Caco-2 (cell line): ENCODE measurements at regions not wholly inside any gene's neighbourhood (a gene's known extent, or its start where the extent isn't known, plus 50 kb on each side); places are given as distances from the start of the nearest gene placed in this dataset.
A peak's percentile ranks its signal among the peaks of the same experiment; 100 is the strongest.

Experiments used
- BruUV-seq: library from RNA; stranded (reverse); fragments of 400-500 nt; replicated peaks from 2 replicates; lab custom pipeline; 2021; lab: Mats Ljungman, UMichigan
- CTCF ChIA-PET: fragments of 300-600 bp; sonication (Branson Sonifier 250); formaldehyde crosslinking; loops from one replicate; lab custom pipeline; 2022; ENCODE audit warnings: antibody characterized with exemption; lab: Charles Lee
- POLR2A ChIA-PET: fragments of 300-600 bp; sonication (Branson Sonifier 250); formaldehyde crosslinking; loops from one replicate; lab custom pipeline; 2022; ENCODE audit warnings: antibody characterized with exemption; lab: Charles Lee
- DNase-seq, 2 experiments: peaks; one replicate each; pipeline versions ENCODE4 v3.0.0 to v3.0.0-alpha.2; 2020 to 2022
- H3K27me3 ChIP-seq: replicated peaks from 2 replicates; pipeline ENCODE4 v1.6.0; 2011; ENCODE audit warnings: low read length; ENCODE audit not compliant: control insufficient read depth, insufficient read depth
- H3K36me3 ChIP-seq: 2 replicates; pipeline ENCODE4 v1.5.1; 2011; ENCODE audit warnings: low read length; ENCODE audit not compliant: control insufficient read depth, insufficient read depth
- H3K4me1 ChIP-seq: fragments of 250-450 bp; sonication (Bioruptor Pico); 2 replicates; pipeline ENCODE4 v1.5.1; 2020; ENCODE audit warnings: mild to moderate bottlenecking
- H3K4me3 ChIP-seq: 2 replicates; pipeline ENCODE4 v1.5.1; 2011; ENCODE audit warnings: low read depth, mild to moderate bottlenecking, control low read depth, low read length
- H3K9me3 ChIP-seq: fragments of 250-450 bp; sonication (Bioruptor Pico); 2 replicates; pipeline ENCODE4 v1.5.1; 2020; ENCODE audit warnings: mild to moderate bottlenecking, moderate library complexity
- H3K27ac Mint-ChIP-seq: one replicate; pipeline ENCODE4 v1.8.0; 2022; ENCODE audit warnings: mixed read lengths; ENCODE audit not compliant: unreplicated experiment
- H3K27me3 Mint-ChIP-seq: one replicate; pipeline ENCODE4 v1.8.0; 2022; ENCODE audit warnings: mixed read lengths; ENCODE audit not compliant: insufficient read depth, unreplicated experiment
- H3K36me3 Mint-ChIP-seq: one replicate; pipeline ENCODE4 v1.8.0; 2022; ENCODE audit warnings: mild to moderate bottlenecking, mixed read lengths; ENCODE audit not compliant: insufficient read depth, unreplicated experiment
- H3K4me1 Mint-ChIP-seq: one replicate; pipeline ENCODE4 v1.8.0; 2022; ENCODE audit warnings: low read depth, mixed read lengths; ENCODE audit not compliant: unreplicated experiment
- H3K4me3 Mint-ChIP-seq: one replicate; pipeline ENCODE4 v1.8.0; 2022; ENCODE audit warnings: mild to moderate bottlenecking, moderate library complexity, mixed read lengths; ENCODE audit not compliant: unreplicated experiment
- H3K9me3 Mint-ChIP-seq: one replicate; pipeline ENCODE4 v1.8.0; 2022; ENCODE audit warnings: mixed read lengths; ENCODE audit not compliant: unreplicated experiment
- intact Hi-C: fragments of 100-400 bp; cut with micrococcal nuclease; formaldehyde crosslinking; loops from one replicate; pipeline ENCODE4 v1.10.0; 2022; ENCODE audit not compliant: unreplicated experiment
- TF ChIP-seq, protein P1 (sequence below), 2 experiments: fragments of 200-600 bp in 1 of 2; IDR thresholded peaks; 1 replicate in 1 of 2; 2 replicates in 1 of 2; pipeline versions ENCODE4 v1.5.1 to v1.8.0; 2011 to 2022; ENCODE audit warnings: antibody characterized with exemption in 1 of 2, control low read depth in 1 of 2, inconsistent platforms in 1 of 2, low read depth in 1 of 2, low read length in 1 of 2, mild to moderate bottlenecking in 1 of 2, moderate library complexity in 1 of 2; ENCODE audit not compliant: insufficient read depth in 1 of 2, severe bottlenecking in 1 of 2, unreplicated experiment in 1 of 2

DNA sequence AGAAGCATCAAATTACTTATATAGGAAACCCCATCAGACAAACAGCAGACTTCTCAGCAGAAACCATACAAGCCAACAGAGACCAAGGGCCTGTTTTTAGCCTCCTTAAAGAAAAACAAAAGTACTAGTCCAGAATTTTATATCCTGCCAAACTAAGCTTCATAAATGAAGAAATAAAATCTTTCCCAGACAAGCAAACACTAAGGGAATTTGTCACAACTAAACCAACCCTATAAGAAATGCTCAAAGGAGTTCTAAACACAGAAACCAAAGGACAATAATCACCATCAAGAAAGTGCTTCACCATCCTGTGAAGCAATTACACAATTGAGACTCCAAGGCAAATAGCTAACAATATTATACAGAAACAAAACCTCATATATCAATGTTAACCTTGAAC lies 238.6 kb downstream of the NKX6-1 start:
- intact Hi-C loops = no loop called here
- no peaks in the 10 kb centered on the region for H3K27me3 ChIP-seq
- H3K36me3 Mint-ChIP-seq = no peaks in the 10 kb centered on the region
- TF ChIP-seq, protein P1, sequence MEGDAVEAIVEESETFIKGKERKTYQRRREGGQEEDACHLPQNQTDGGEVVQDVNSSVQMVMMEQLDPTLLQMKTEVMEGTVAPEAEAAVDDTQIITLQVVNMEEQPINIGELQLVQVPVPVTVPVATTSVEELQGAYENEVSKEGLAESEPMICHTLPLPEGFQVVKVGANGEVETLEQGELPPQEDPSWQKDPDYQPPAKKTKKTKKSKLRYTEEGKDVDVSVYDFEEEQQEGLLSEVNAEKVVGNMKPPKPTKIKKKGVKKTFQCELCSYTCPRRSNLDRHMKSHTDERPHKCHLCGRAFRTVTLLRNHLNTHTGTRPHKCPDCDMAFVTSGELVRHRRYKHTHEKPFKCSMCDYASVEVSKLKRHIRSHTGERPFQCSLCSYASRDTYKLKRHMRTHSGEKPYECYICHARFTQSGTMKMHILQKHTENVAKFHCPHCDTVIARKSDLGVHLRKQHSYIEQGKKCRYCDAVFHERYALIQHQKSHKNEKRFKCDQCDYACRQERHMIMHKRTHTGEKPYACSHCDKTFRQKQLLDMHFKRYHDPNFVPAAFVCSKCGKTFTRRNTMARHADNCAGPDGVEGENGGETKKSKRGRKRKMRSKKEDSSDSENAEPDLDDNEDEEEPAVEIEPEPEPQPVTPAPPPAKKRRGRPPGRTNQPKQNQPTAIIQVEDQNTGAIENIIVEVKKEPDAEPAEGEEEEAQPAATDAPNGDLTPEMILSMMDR (IDR thresholded peaks at IDR 0.05; ENCODE audit: insufficient read depth in 1 of 2, low read depth in 1 of 2, low read length in 1 of 2, severe bottlenecking in 1 of 2, unreplicated experiment in 1 of 2) = no peak
- no peak overlapping the region for H3K4me3 Mint-ChIP-seq
- no peak for DNase-seq
- BruUV-seq = no TSS peak
- no peak overlapping the region for H3K27ac Mint-ChIP-seq
- peaks cover 19% of the 10 kb centered on the region for H3K9me3 Mint-ChIP-seq
- POLR2A ChIA-PET = no interaction called here
- H3K4me1 Mint-ChIP-seq = no peaks in the 10 kb centered on the region
- no peaks in the 10 kb centered on the region for H3K27me3 Mint-ChIP-seq
- H3K36me3 ChIP-seq = no peaks in the 10 kb centered on the region
- CTCF ChIA-PET = no interaction called here
- peaks cover 5% of the 10 kb centered on the region for H3K9me3 ChIP-seq
- H3K4me3 ChIP-seq = no peak overlapping the region
- H3K4me1 ChIP-seq = 0 out of 2 replicates have a peak, but pooled peaks cover 4% of the 10 kb centered on the region

DNA sequence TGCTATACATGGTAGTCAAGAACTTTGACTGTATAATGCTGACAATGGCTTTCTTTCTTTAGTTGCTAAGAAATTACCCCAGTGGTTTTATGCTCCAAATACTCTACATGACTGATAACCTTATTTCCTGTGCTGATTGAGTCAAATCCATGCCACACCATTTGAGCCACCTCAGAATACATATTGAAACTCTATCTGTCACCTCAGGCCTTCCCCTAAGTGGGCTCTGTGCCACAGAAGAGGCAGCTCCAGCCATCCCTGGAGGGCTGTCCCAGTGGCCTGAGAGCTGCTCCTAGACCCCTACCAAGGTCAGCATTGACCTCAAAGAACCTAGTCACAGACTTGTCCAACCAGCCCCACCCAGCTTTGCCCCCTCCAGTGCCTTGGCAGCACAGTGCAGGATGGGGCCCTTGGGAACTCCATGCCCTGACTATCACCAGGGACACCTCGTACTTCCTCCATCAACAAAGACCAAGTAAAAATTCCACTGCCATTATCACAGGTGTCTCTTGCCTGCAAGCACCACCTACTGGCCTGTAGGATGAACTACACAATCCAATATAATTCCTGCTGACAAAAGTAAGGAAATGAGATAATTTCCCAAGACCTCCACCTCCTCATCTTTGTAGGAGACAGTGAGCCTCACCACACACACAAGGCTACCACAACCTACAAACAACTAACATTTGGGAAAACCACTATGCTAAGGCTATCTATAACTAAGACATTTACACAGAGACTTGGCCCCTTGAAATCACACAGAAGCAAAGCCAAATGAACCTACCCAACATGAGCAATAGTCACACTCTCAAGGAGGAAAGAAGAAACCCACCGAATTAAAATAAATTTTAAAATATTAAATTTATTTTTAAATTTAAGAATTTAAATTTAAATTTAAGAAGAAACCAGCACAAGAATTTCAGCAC lies 239.9 kb downstream of the NKX6-1 start:
- Histone ChIP-seq H3K36me3 (no peaks in the 10 kb centered on the region), H3K9me3 (peaks cover 5% of the 10 kb centered on the region), H3K27me3 (no peaks in the 10 kb centered on the region), H3K4me3 (no peak overlapping the region), H3K4me1 (0 out of 2 replicates have a peak, but pooled peaks cover 4% of the 10 kb centered on the region)
- H3K27ac Mint-ChIP-seq = no peak overlapping the region
- no peaks in the 10 kb centered on the region for H3K27me3 Mint-ChIP-seq
- H3K4me1 Mint-ChIP-seq = no peaks in the 10 kb centered on the region
- intact Hi-C loops = loop anchor here (1.0 to 2.0 kb wide), 2 partner anchors 353 to 488 kb away; no protein-coding TSS in a partner anchor
- H3K36me3 Mint-ChIP-seq = no peaks in the 10 kb centered on the region
- TF ChIP-seq, protein P1 (IDR thresholded peaks at IDR 0.05; ENCODE audit: insufficient read depth in 1 of 2, low read depth in 1 of 2, low read length in 1 of 2, severe bottlenecking in 1 of 2, unreplicated experiment in 1 of 2) = peak; percentile 31 to 53
- peak in 1 of 2 experiments; percentile 15 for DNase-seq
- H3K4me3 Mint-ChIP-seq = no peak overlapping the region
- no TSS peak for BruUV-seq
- POLR2A ChIA-PET = no interaction called here
- CTCF ChIA-PET = no interaction called here
- peaks cover 19% of the 10 kb centered on the region for H3K9me3 Mint-ChIP-seq

DNA sequence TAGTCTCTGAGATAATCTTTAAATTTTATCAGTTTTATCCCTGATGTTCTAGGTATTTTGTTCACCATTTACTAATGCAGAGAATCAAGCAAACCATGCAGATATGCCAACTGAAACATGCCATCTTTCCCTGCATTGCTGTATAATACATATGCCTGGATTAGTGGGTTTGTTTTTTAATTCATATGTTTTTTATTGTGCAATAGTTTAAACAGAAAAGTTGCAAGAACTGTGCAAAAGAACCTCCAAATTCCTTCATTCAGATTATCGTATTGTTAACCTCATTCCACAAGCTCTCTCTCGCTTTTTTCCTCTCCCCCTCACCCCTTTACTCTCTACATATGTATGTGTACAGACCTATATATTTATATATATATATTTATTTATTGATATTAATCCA lies 244.6 kb downstream of the NKX6-1 start:
- TF ChIP-seq, protein P1 (IDR thresholded peaks at IDR 0.05; ENCODE audit: insufficient read depth in 1 of 2, low read depth in 1 of 2, low read length in 1 of 2, severe bottlenecking in 1 of 2, unreplicated experiment in 1 of 2) = no peak
- no TSS peak for BruUV-seq
- H3K27me3 ChIP-seq = no peaks in the 10 kb centered on the region
- H3K9me3 Mint-ChIP-seq = peaks cover 1% of the 10 kb centered on the region
- CTCF ChIA-PET = no interaction called here
- H3K4me1 ChIP-seq = no peaks in the 10 kb centered on the region
- no peak overlapping the region for H3K4me3 ChIP-seq
- H3K27ac Mint-ChIP-seq = no peak overlapping the region
- H3K9me3 ChIP-seq = no peaks in the 10 kb centered on the region
- DNase-seq = no peak
- H3K4me1 Mint-ChIP-seq = no peaks in the 10 kb centered on the region
- no peaks in the 10 kb centered on the region for H3K36me3 Mint-ChIP-seq
- H3K36me3 ChIP-seq = no peaks in the 10 kb centered on the region
- POLR2A ChIA-PET = no interaction called here
- intact Hi-C loops = no loop called here
- H3K27me3 Mint-ChIP-seq = no peaks in the 10 kb centered on the region
- no peak overlapping the region for H3K4me3 Mint-ChIP-seq
